ENCODE measurements at regions not wholly inside any gene's neighbourhood (a gene's known extent, or its start where the extent isn't known, plus 50 kb on each side); places are given as distances from the start of the nearest gene placed in this dataset.

GRCh38 chr5:145141534-145141933 lies 693.6 kb downstream of the PRELID2 start:
- TF ChIP-seq, protein P1, sequence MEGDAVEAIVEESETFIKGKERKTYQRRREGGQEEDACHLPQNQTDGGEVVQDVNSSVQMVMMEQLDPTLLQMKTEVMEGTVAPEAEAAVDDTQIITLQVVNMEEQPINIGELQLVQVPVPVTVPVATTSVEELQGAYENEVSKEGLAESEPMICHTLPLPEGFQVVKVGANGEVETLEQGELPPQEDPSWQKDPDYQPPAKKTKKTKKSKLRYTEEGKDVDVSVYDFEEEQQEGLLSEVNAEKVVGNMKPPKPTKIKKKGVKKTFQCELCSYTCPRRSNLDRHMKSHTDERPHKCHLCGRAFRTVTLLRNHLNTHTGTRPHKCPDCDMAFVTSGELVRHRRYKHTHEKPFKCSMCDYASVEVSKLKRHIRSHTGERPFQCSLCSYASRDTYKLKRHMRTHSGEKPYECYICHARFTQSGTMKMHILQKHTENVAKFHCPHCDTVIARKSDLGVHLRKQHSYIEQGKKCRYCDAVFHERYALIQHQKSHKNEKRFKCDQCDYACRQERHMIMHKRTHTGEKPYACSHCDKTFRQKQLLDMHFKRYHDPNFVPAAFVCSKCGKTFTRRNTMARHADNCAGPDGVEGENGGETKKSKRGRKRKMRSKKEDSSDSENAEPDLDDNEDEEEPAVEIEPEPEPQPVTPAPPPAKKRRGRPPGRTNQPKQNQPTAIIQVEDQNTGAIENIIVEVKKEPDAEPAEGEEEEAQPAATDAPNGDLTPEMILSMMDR (IDR thresholded peaks at IDR 0.05; ENCODE audit: low read length): no peak
- no peak for TF ChIP-seq EZH2 (IDR thresholded peaks at IDR 0.05; ENCODE audit: borderline replicate concordance, low read length)

Data from OCI-LY1 (cell line).